ENCODE measurements at regions not wholly inside any gene's neighbourhood (a gene's known extent, or its start where the extent isn't known, plus 50 kb on each side); places are given as distances from the start of the nearest gene placed in this dataset.

GRCh38 chr18:68607852-68608251 is 107.1 kb downstream of the TMX3 start:
- TF ChIP-seq POLR2A (IDR thresholded peaks at IDR 0.05) (no peak), CTCF (IDR thresholded peaks at IDR 0.05) (no peak)
